HG02852 (cell line): ENCODE measurements at regions not wholly inside any gene's neighbourhood (a gene's known extent, or its start where the extent isn't known, plus 50 kb on each side); places are given as distances from the start of the nearest gene placed in this dataset.
"Not testable (repeated sequence)": the region's sequence is repeated elsewhere in the genome, so short reads cannot be mapped to it uniquely, and the experiment has no call there.

ENCODE experiments used
- ATAC-seq: cut with Tn5 transposase; IDR thresholded peaks from one replicate; pipeline ENCODE4 v1.9.1; 2021; ENCODE audit warnings: mild to moderate bottlenecking, moderate library complexity; ENCODE audit not compliant: unreplicated experiment

GRCh38 chr12:70008944-70009343 lies 183.9 kb downstream of the MYRFL start:
- ATAC-seq, result no peak

- no peak for ATAC-seq
Observed at GRCh38 chr12:70011353-70011752, 186.3 kb downstream of the MYRFL start.

- not testable (repeated sequence) for ATAC-seq
Observed at GRCh38 chr12:70013016-70013415, 188.0 kb downstream of the MYRFL start.

- ATAC-seq, result no peak
Observed at GRCh38 chr12:70028515-70028914, 203.5 kb downstream of the MYRFL start.

GRCh38 chr12:70028918-70029317 lies 203.9 kb downstream of the MYRFL start:
- ATAC-seq, result no peak

GRCh38 chr12:70031046-70031445 lies 206.0 kb downstream of the MYRFL start:
- ATAC-seq, result no peak

- no peak for ATAC-seq
Observed at GRCh38 chr12:70032076-70032475, 207.0 kb downstream of the MYRFL start.

- no peak for ATAC-seq
Observed at GRCh38 chr12:70033310-70033709, 208.3 kb downstream of the MYRFL start.

GRCh38 chr12:70040141-70040540 lies 203.1 kb upstream of the CNOT2 start:
- ATAC-seq, result no peak

- no peak for ATAC-seq
Observed at GRCh38 chr12:70042675-70043074, 200.6 kb upstream of the CNOT2 start.

GRCh38 chr12:70043490-70044138 lies 199.6 kb upstream of the CNOT2 start:
- no peak for ATAC-seq

GRCh38 chr12:70044167-70044566 lies 199.1 kb upstream of the CNOT2 start:
- ATAC-seq, result no peak

GRCh38 chr12:70045036-70045435 lies 198.2 kb upstream of the CNOT2 start:
- ATAC-seq, result no peak

GRCh38 chr12:70045514-70045913 lies 197.7 kb upstream of the CNOT2 start:
- no peak for ATAC-seq

GRCh38 chr12:70048521-70049250 lies 194.5 kb upstream of the CNOT2 start:
- ATAC-seq, result no peak

GRCh38 chr12:70049596-70050360 lies 193.5 kb upstream of the CNOT2 start:
- ATAC-seq, result peak; percentile 89

- ATAC-seq, result no peak
Observed at GRCh38 chr12:70052476-70052875, 190.8 kb upstream of the CNOT2 start.

- no peak for ATAC-seq
Observed at GRCh38 chr12:70052931-70053497, 190.2 kb upstream of the CNOT2 start.

GRCh38 chr12:70059373-70059772 lies 183.9 kb upstream of the CNOT2 start:
- ATAC-seq, result no peak

- ATAC-seq, result no peak
Observed at GRCh38 chr12:70060634-70061033, 182.6 kb upstream of the CNOT2 start.

GRCh38 chr12:70068743-70069142 lies 174.5 kb upstream of the CNOT2 start:
- no peak for ATAC-seq
